Adrenal gland (tissue), 5 donors: ENCODE measurements at regions not wholly inside any gene's neighbourhood (a gene's known extent, or its start where the extent isn't known, plus 50 kb on each side); places are given as distances from the start of the nearest gene placed in this dataset.

Experiments used
- CTCF ChIP-seq, 6 experiments: fragments of 450-650 bp in 4 of 6; fragments of 200-600 bp in 2 of 6; sonication (generic) in 1 of 6; IDR thresholded peaks; 1 replicate in 5 of 6; 2 replicates in 1 of 6; pipeline versions ENCODE4 v1.5.1 to v1.8.0; 2016 to 2021; ENCODE audit warnings: antibody characterized with exemption in 6 of 6, mild to moderate bottlenecking in 2 of 6, moderate library complexity in 1 of 6
- POLR2A ChIP-seq, 2 donors: fragments of 450-650 bp; IDR thresholded peaks; one replicate each; pipeline ENCODE4 v1.6.1; 2017; ENCODE audit warnings: antibody characterized with exemption in 2 of 2, mild to moderate bottlenecking in 2 of 2, moderate library complexity in 1 of 2
- donor health status: DM: no; HTN: no; CAD: no.

DNA sequence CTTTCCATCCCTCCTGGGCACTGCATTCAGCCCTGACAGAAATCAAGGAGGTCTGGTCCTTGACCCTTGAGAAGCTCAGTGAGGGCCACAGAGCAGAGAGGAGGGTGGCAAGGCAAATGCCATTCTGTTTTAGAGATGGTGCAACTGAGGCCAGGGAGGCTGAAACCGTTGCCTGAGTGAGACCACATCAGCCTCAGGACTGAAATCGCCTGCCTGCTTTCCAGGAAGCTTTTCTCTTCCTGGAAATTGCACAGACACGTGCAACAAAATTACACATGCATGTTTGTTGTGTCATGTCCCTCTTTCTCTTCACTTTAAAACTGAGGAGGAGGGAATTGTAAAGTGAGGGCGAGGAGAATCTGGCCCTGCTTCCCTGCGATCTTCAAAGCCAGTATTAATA lies 113.7 kb upstream of the PDE10A start:
- TF ChIP-seq CTCF (IDR thresholded peaks at IDR 0.05) (no peak), POLR2A (IDR thresholded peaks at IDR 0.05) (no peak)
